NT2/D1 (cell line): ENCODE measurements at regions not wholly inside any gene's neighbourhood (a gene's known extent, or its start where the extent isn't known, plus 50 kb on each side); places are given as distances from the start of the nearest gene placed in this dataset.
A peak's percentile ranks its signal among the peaks of the same experiment; 100 is the strongest.

ENCODE experiments used
- DNase-seq: peaks from one replicate; pipeline ENCODE4 v3.0.0-alpha.2; 2011; ENCODE audit warnings: low read depth, low spot score
- H3K27me3 ChIP-seq: 2 replicates; pipeline ENCODE4 v1.6.0; 2011; ENCODE audit warnings: mild to moderate bottlenecking; ENCODE audit not compliant: insufficient read length, insufficient read depth
- H3K36me3 ChIP-seq: 2 replicates; pipeline ENCODE4 v1.6.1; 2011; ENCODE audit warnings: mild to moderate bottlenecking, low read length, mixed read lengths; ENCODE audit not compliant: insufficient read depth, insufficient read length
- H3K4me1 ChIP-seq: 2 replicates; pipeline ENCODE4 v1.5.1; 2011; ENCODE audit not compliant: insufficient read depth, insufficient read length
- H3K4me3 ChIP-seq: 2 replicates; pipeline ENCODE4 v1.5.1; 2011; ENCODE audit warnings: low read depth; ENCODE audit not compliant: insufficient read length
- H3K9ac ChIP-seq: 2 replicates; pipeline ENCODE4 v1.6.0; 2011; ENCODE audit warnings: low read depth; ENCODE audit not compliant: insufficient read length
- H3K9me3 ChIP-seq: 2 replicates; pipeline ENCODE4 v1.5.1; 2011; ENCODE audit warnings: mild to moderate bottlenecking, low read length; ENCODE audit not compliant: insufficient read depth
- SUZ12 ChIP-seq: IDR thresholded peaks from 2 replicates; pipeline ENCODE4 v1.6.1; 2011; ENCODE audit not compliant: insufficient read length, insufficient read depth; ENCODE audit errors: extremely low read depth
- YY1 ChIP-seq: IDR thresholded peaks from 2 replicates; pipeline ENCODE4 v1.6.1; 2011; ENCODE audit not compliant: insufficient read length, insufficient read depth
- ZNF274 ChIP-seq: IDR thresholded peaks from 2 replicates; pipeline ENCODE4 v1.6.1; 2011; ENCODE audit warnings: mild to moderate bottlenecking, low read depth, low read length

- Histone ChIP-seq H3K4me1 (no peaks in the 10 kb centered on the region), H3K36me3 (no peaks in the 10 kb centered on the region), H3K9me3 (no peaks in the 10 kb centered on the region), H3K4me3 (no peak overlapping the region), H3K27me3 (no peaks in the 10 kb centered on the region), H3K9ac (no peak overlapping the region)
- DNase-seq, result peak; percentile 6
- TF ChIP-seq ZNF274, result no peak
- TF ChIP-seq YY1, result no peak
- no peak for TF ChIP-seq SUZ12
Observed at GRCh38 chr2:56749152-56749752, 565.5 kb downstream of the CCDC85A start.

GRCh38 chr2:56753182-56753581 lies 569.4 kb downstream of the CCDC85A start:
- DNase-seq, result no peak
- no peak overlapping the region for H3K4me3 ChIP-seq
- no peaks in the 10 kb centered on the region for H3K9me3 ChIP-seq
- H3K4me1 ChIP-seq, result no peaks in the 10 kb centered on the region
- no peaks in the 10 kb centered on the region for H3K27me3 ChIP-seq
- no peak overlapping the region for H3K9ac ChIP-seq
- TF ChIP-seq SUZ12 (no peak), ZNF274 (no peak), YY1 (no peak)
- H3K36me3 ChIP-seq, result no peaks in the 10 kb centered on the region

- no peak for DNase-seq
- H3K9me3 ChIP-seq, result no peaks in the 10 kb centered on the region
- H3K36me3 ChIP-seq, result no peaks in the 10 kb centered on the region
- H3K9ac ChIP-seq, result no peak overlapping the region
- no peak for TF ChIP-seq YY1
- TF ChIP-seq SUZ12, result no peak
- no peak for TF ChIP-seq ZNF274
- no peaks in the 10 kb centered on the region for H3K27me3 ChIP-seq
- H3K4me1 ChIP-seq, result no peaks in the 10 kb centered on the region
- no peak overlapping the region for H3K4me3 ChIP-seq
Observed at GRCh38 chr2:56754066-56754615, 570.4 kb downstream of the CCDC85A start.

- Histone ChIP-seq H3K4me1 (no peaks in the 10 kb centered on the region), H3K36me3 (no peaks in the 10 kb centered on the region), H3K9me3 (no peaks in the 10 kb centered on the region), H3K4me3 (no peak overlapping the region), H3K9ac (no peak overlapping the region), H3K27me3 (no peaks in the 10 kb centered on the region)
- no peak for DNase-seq
- TF ChIP-seq ZNF274 (no peak), YY1 (no peak), SUZ12 (no peak)
Observed at GRCh38 chr2:56754627-56755026, 570.8 kb downstream of the CCDC85A start.

- Histone ChIP-seq H3K4me1 (no peaks in the 10 kb centered on the region), H3K4me3 (no peak overlapping the region), H3K9ac (no peak overlapping the region), H3K27me3 (no peaks in the 10 kb centered on the region), H3K9me3 (no peaks in the 10 kb centered on the region), H3K36me3 (no peaks in the 10 kb centered on the region)
- no peak for TF ChIP-seq SUZ12
- TF ChIP-seq ZNF274, result no peak
- TF ChIP-seq YY1, result no peak
- DNase-seq, result no peak
Observed at GRCh38 chr2:56757884-56758545, 574.2 kb downstream of the CCDC85A start.

- Histone ChIP-seq H3K27me3 (no peaks in the 10 kb centered on the region), H3K4me1 (no peaks in the 10 kb centered on the region), H3K9me3 (no peaks in the 10 kb centered on the region), H3K36me3 (no peaks in the 10 kb centered on the region), H3K4me3 (no peak overlapping the region), H3K9ac (no peak overlapping the region)
- TF ChIP-seq ZNF274, result no peak
- TF ChIP-seq SUZ12, result no peak
- no peak for TF ChIP-seq YY1
- DNase-seq, result no peak
Observed at GRCh38 chr2:56763683-56764082, 579.9 kb downstream of the CCDC85A start.

GRCh38 chr2:56768973-56769372 lies 585.2 kb downstream of the CCDC85A start:
- Histone ChIP-seq H3K4me1 (no peaks in the 10 kb centered on the region), H3K36me3 (no peaks in the 10 kb centered on the region), H3K9me3 (no peaks in the 10 kb centered on the region), H3K9ac (no peak overlapping the region), H3K27me3 (no peaks in the 10 kb centered on the region), H3K4me3 (no peak overlapping the region)
- DNase-seq, result no peak
- TF ChIP-seq SUZ12 (no peak), ZNF274 (no peak), YY1 (no peak)
